SJSA1 (cell line): ENCODE measurements at regions not wholly inside any gene's neighbourhood (a gene's known extent, or its start where the extent isn't known, plus 50 kb on each side); places are given as distances from the start of the nearest gene placed in this dataset.
"Not testable (repeated sequence)": the region's sequence is repeated elsewhere in the genome, so short reads cannot be mapped to it uniquely, and the experiment has no call there.

Experiments
- DNase-seq, 2 experiments: peaks; one replicate each; pipeline ENCODE4 v3.0.0-alpha.2; 2015 to 2020; ENCODE audit warnings: low spot score in 2 of 2, low read depth in 1 of 2
- H3K27ac ChIP-seq: fragments of 250-450 bp; sonication (Bioruptor Pico); 2 replicates; pipeline ENCODE4 v1.5.1; 2020; ENCODE audit warnings: mild to moderate bottlenecking, moderate library complexity
- H3K27me3 ChIP-seq: fragments of 250-450 bp; sonication (Bioruptor Pico); replicated peaks from 2 replicates; pipeline ENCODE4 v1.5.1; 2020; ENCODE audit warnings: mild to moderate bottlenecking, moderate library complexity
- H3K36me3 ChIP-seq: fragments of 250-450 bp; sonication (Bioruptor Pico); 2 replicates; pipeline ENCODE4 v1.5.1; 2020; ENCODE audit warnings: mild to moderate bottlenecking
- H3K4me1 ChIP-seq: fragments of 250-450 bp; sonication (Bioruptor Pico); replicated peaks from 2 replicates; pipeline ENCODE4 v1.6.1; 2021; ENCODE audit warnings: mild to moderate bottlenecking
- H3K4me3 ChIP-seq: fragments of 250-450 bp; sonication (Bioruptor Pico); 2 replicates; pipeline ENCODE4 v1.5.1; 2020; ENCODE audit warnings: mild to moderate bottlenecking
- H3K9me3 ChIP-seq: fragments of 250-450 bp; sonication (Bioruptor Pico); replicated peaks from 2 replicates; pipeline ENCODE4 v1.5.1; 2020; ENCODE audit warnings: mild to moderate bottlenecking

- Histone ChIP-seq H3K9me3 (no peaks in the 10 kb centered on the region), H3K27me3 (no peaks in the 10 kb centered on the region), H3K4me1 (peaks cover 1% of the 10 kb centered on the region)
Measured at GRCh38 chr2:171266102-171266501, 105.4 kb upstream of the TLK1 start.

GRCh38 chr2:171261529-171261928, 100.8 kb upstream of the TLK1 start:
- H3K36me3 ChIP-seq, H3K27ac ChIP-seq, H3K27me3 ChIP-seq, H3K4me3 ChIP-seq, H3K9me3 ChIP-seq, H3K4me1 ChIP-seq, DNase-seq: not testable (repeated sequence)

More at GRCh38 chr2:171266102-171266501, 105.4 kb upstream of the TLK1 start:
- Histone ChIP-seq H3K27ac (no peak overlapping the region), H3K36me3 (no peaks in the 10 kb centered on the region), H3K4me3 (no peak overlapping the region)
- no peak for DNase-seq

DNA sequence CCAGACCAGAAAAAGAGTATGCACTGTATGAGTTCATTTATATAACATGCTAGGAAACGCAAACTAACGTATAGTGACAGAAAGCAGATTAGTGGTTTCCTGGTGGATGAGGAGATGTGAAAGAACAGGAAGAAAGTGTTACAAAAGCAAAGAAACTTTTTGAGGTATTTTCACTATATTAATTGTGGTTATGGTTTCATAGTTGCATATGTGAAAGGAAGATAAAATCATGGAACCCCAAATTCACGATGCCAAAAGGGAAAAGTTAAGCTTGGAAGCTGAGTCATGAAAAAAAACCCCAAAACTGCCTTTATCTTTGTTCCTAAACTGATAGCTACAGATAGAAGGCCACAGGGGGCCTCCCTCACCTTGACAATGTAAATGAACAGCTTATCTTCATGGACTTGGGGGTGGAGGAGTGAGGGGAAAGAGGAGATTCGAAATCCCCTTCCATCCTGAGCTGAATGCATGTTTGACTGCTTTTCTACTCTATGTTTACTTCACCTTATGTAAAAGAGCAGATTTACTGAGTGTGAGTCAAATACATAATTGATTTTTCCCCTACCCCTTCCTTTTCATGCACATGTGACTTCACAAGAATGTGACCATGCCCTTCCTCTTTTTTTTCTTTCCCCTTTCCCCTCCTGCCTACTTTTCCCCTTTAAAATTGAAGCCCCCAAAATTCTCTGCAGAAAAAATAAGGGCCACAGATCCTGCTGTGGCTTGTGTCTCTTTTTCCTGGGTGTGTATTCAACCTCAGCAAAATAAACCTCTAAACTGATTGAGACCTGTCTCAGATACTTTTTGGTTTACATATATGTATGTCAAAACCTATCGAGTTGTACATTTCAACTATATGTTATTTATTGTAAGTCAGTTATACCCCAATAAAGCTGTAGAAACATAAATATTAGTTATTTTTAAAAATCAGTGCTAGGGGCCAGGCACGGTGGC, 100.1 kb upstream of the TLK1 start:
- no peak overlapping the region for H3K27ac ChIP-seq
- no peaks in the 10 kb centered on the region for H3K36me3 ChIP-seq
- no peak for DNase-seq
- H3K4me3 ChIP-seq, result no peak overlapping the region
- H3K4me1 ChIP-seq, result no peaks in the 10 kb centered on the region
- H3K9me3 ChIP-seq, result no peaks in the 10 kb centered on the region
- H3K27me3 ChIP-seq, result no peaks in the 10 kb centered on the region

DNA sequence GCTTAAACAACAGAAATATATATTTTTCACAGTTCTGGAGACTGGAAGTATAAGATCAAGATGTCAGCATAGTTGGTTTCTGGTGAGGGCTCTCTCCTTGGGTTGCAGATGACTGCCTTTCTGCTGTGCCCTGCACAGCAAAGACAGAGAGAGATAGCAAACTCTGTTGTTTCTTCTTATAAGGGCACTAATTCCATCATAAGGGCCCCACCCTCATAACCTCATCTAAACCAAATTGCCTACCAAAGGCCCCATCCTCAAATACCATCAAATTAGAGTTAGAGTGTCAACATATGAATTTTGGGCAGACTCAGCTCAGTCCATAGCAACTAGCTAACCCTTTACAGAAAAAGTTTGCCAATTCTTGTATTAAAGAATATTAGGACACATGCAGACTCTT, 94.0 kb upstream of the TLK1 start:
- no peaks in the 10 kb centered on the region for H3K36me3 ChIP-seq
- no peak for DNase-seq
- no peak overlapping the region for H3K4me3 ChIP-seq
- H3K27me3 ChIP-seq, result no peaks in the 10 kb centered on the region
- H3K4me1 ChIP-seq, result no peaks in the 10 kb centered on the region
- H3K27ac ChIP-seq, result no peak overlapping the region
- H3K9me3 ChIP-seq, result peaks cover 9% of the 10 kb centered on the region; the same call in 1 of the 2 replicates

GRCh38 chr2:171253900-171254650, 93.4 kb upstream of the TLK1 start:
- DNase-seq, result no peak
- peaks cover 9% of the 10 kb centered on the region; the same call in 1 of the 2 replicates for H3K9me3 ChIP-seq
- H3K36me3 ChIP-seq, result no peaks in the 10 kb centered on the region
- no peaks in the 10 kb centered on the region for H3K27me3 ChIP-seq
- H3K4me3 ChIP-seq, result no peak overlapping the region
- no peak overlapping the region for H3K27ac ChIP-seq
- no peaks in the 10 kb centered on the region for H3K4me1 ChIP-seq

DNA sequence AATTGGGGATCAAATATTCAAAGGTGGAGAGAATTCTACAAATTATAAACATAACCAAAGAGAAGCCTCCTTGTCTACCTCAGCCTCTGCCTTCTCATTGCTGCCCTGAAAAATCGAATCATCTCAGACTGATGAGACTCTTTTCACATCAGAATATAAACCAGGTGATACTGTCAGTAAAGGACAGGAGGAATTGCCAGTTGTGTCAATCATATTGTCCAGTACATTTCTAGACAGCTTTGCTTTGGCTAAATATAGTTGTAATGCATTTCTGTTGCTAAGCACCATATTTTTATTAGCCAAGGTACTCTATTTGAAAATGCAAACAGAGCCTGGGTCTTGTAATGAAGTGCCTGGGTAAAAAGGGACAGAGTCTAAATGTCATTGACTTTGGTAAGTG, 92.6 kb upstream of the TLK1 start:
- H3K27ac ChIP-seq, result no peak overlapping the region
- H3K36me3 ChIP-seq, result no peaks in the 10 kb centered on the region
- no peak overlapping the region for H3K4me3 ChIP-seq
- H3K27me3 ChIP-seq, result no peaks in the 10 kb centered on the region
- DNase-seq, result no peak
- H3K9me3 ChIP-seq, result peaks cover 9% of the 10 kb centered on the region; the same call in 1 of the 2 replicates
- H3K4me1 ChIP-seq, result no peaks in the 10 kb centered on the region

DNA sequence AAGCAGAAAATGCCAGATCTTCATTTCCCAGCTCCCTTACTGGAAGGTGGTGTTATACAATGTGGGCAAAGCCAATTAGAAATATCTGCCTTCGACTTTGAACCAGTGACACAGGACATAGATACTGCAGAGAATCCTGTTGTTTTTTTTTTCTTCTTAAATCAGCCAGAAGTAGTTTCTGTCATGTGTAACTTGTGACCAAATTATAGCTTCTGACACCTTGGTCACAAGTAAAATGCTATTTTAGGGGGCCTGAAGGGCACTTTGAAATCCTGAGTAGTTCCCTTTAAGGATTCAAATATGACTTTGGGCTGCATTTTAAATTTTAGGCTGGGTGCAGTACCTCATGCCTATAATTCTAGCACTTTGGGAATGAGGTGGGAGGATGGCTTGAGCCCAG, 89.0 kb upstream of the TLK1 start:
- no peaks in the 10 kb centered on the region for H3K36me3 ChIP-seq
- DNase-seq, result no peak

GRCh38 chr2:171247741-171248662, 87.3 kb upstream of the TLK1 start:
- Histone ChIP-seq H3K4me3 (no peak overlapping the region), H3K36me3 (no peaks in the 10 kb centered on the region), H3K27ac (no peak overlapping the region), H3K4me1 (no peaks in the 10 kb centered on the region), H3K9me3 (peaks cover 11% of the 10 kb centered on the region), H3K27me3 (no peaks in the 10 kb centered on the region)
- DNase-seq, result no peak

More for the DNA sequence above, 89.0 kb upstream of the TLK1 start:
- peaks cover 13% of the 10 kb centered on the region for H3K9me3 ChIP-seq
- H3K27ac ChIP-seq, result no peak overlapping the region
- H3K4me3 ChIP-seq, result no peak overlapping the region
- H3K4me1 ChIP-seq, result no peaks in the 10 kb centered on the region
- H3K27me3 ChIP-seq, result no peaks in the 10 kb centered on the region

GRCh38 chr2:171244970-171245782, 84.5 kb upstream of the TLK1 start:
- H3K27ac ChIP-seq, result no peak overlapping the region
- H3K36me3 ChIP-seq, result no peaks in the 10 kb centered on the region
- H3K4me1 ChIP-seq, result no peaks in the 10 kb centered on the region
- DNase-seq, result no peak
- H3K4me3 ChIP-seq, result no peak overlapping the region
- peaks cover 11% of the 10 kb centered on the region for H3K9me3 ChIP-seq
- no peaks in the 10 kb centered on the region for H3K27me3 ChIP-seq

DNA sequence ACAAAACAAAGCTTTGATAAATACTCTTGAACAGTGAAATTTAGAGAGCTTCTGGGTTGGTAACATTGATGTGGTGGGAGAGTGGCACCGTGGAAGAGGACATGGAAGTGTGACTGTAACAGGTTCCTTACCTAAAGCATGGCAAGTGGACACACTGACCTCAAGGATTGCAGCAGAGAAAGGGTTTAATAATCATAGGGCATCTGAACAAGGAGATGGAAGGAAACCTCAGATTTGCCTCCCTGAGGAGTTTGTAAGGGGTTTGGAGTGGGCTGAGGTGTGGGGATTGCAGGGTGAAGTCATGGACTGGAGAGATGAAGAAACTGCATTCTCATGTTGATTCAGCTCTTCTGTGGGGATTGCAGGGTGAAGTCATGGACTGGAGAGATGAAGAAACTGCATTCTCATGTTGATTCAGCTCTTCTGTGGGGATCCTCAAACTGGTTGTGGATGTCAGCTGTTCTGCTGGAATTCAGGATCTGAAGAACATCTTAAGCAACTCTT, 83.8 kb upstream of the TLK1 start:
- H3K27me3 ChIP-seq, result no peaks in the 10 kb centered on the region
- no peak overlapping the region for H3K4me3 ChIP-seq
- no peaks in the 10 kb centered on the region for H3K36me3 ChIP-seq
- no peak for DNase-seq
- H3K27ac ChIP-seq, result no peak overlapping the region
- H3K9me3 ChIP-seq, result peaks cover 11% of the 10 kb centered on the region
- H3K4me1 ChIP-seq, result no peaks in the 10 kb centered on the region

DNA sequence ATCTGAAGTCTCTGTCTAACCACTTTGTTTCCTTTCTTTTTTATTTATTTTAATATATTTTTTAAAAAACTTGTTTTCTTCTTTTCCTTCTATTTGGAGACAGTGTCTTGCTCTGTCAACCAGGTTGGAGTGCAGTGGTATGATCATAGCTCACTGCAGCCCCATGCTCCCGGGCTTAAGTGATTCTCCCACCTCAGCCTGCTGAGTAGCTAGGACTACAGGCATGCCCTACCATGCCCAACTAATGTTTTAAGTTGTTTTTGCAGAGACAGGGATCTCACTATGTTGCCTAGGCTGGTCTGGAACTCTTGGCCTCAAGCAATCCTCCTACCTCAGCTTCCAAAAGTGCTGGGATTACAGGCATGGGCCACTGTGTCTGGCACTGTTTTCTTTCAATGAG, 81.1 kb upstream of the TLK1 start:
- H3K4me1 ChIP-seq, result no peaks in the 10 kb centered on the region
- no peak overlapping the region for H3K27ac ChIP-seq
- no peaks in the 10 kb centered on the region for H3K36me3 ChIP-seq
- peaks cover 11% of the 10 kb centered on the region for H3K9me3 ChIP-seq
- H3K4me3 ChIP-seq, result no peak overlapping the region
- DNase-seq, result no peak
- H3K27me3 ChIP-seq, result no peaks in the 10 kb centered on the region

GRCh38 chr2:171238946-171239345, 78.3 kb upstream of the TLK1 start:
- no peak for DNase-seq
- Histone ChIP-seq H3K4me3 (no peak overlapping the region), H3K36me3 (no peaks in the 10 kb centered on the region), H3K9me3 (no peaks in the 10 kb centered on the region), H3K27ac (no peak overlapping the region), H3K27me3 (no peaks in the 10 kb centered on the region), H3K4me1 (no peaks in the 10 kb centered on the region)
